GM12892 (cell line): ENCODE measurements at regions not wholly inside any gene's neighbourhood (a gene's known extent, or its start where the extent isn't known, plus 50 kb on each side); places are given as distances from the start of the nearest gene placed in this dataset.

Experiments
- POLR2A ChIP-seq: IDR thresholded peaks from 2 replicates; pipeline ENCODE4 v1.6.1; 2011; ENCODE audit warnings: low read depth, low read length, control low read depth
- POLR2AphosphoS5 ChIP-seq: IDR thresholded peaks from 2 replicates; pipeline ENCODE4 v1.6.1; 2011; ENCODE audit warnings: low read depth, low read length, control low read depth
- TAF1 ChIP-seq: IDR thresholded peaks from 2 replicates; pipeline ENCODE4 v1.6.1; 2011; ENCODE audit warnings: low read depth, mild to moderate bottlenecking, control low read depth, low read length, borderline replicate concordance

DNA sequence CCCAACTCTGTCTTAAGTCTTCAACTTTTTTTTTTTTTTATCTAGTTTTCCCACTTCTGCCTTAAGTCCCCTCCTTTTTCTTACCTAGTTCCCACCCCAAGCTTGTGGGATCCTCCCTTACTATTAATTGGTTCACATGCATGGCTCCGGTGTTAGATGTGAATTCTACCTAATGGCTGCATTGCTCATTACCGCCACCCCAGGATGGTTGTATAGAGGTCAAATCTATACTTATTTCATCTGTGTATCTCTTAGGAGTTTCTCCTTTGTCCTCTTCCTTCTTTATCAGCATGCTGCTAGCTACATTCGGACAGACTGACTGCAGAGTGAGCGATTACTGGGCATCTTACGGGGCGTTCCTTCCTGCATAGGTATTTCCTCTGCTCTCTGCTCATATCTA lies 605.7 kb upstream of the GRM7 start:
- TF ChIP-seq POLR2A (no peak), POLR2AphosphoS5 (no peak), TAF1 (no peak)
